Neural progenitor cell (in vitro differentiated cells): ENCODE measurements at regions not wholly inside any gene's neighbourhood (a gene's known extent, or its start where the extent isn't known, plus 50 kb on each side); places are given as distances from the start of the nearest gene placed in this dataset.

Source experiments
- DNase-seq: peaks from one replicate; pipeline ENCODE4 v3.0.0-alpha.2; 2016; ENCODE audit warnings: low spot score
- H2AFZ ChIP-seq: fragments of 200-600 bp; sonication (generic); replicated peaks from 2 replicates; pipeline ENCODE4 v1.6.1; 2016; ENCODE audit warnings: antibody characterized with exemption
- H3F3A ChIP-seq: fragments of 200-600 bp; sonication (generic); 2 replicates; pipeline ENCODE4 v1.6.1; 2016; ENCODE audit warnings: antibody characterized with exemption, low read depth
- H3K27ac ChIP-seq: fragments of 200-600 bp; sonication (generic); 2 replicates; pipeline ENCODE4 v1.5.1; 2016; ENCODE audit warnings: mild to moderate bottlenecking
- H3K27me3 ChIP-seq: fragments of 200-600 bp; sonication (generic); 2 replicates; pipeline ENCODE4 v1.6.1; 2016; ENCODE audit warnings: mild to moderate bottlenecking, moderate library complexity
- H3K36me3 ChIP-seq: fragments of 200-600 bp; sonication (generic); 2 replicates; pipeline ENCODE4 v1.5.1; 2016
- H3K4me1 ChIP-seq: fragments of 200-600 bp; sonication (generic); 2 replicates; pipeline ENCODE4 v1.6.1; 2016; ENCODE audit warnings: mixed run types
- H3K4me2 ChIP-seq: fragments of 200-600 bp; sonication (generic); 2 replicates; pipeline ENCODE4 v1.6.1; 2016
- H3K4me3 ChIP-seq: fragments of 200-600 bp; sonication (generic); 2 replicates; pipeline ENCODE4 v1.5.1; 2016
- H3K79me2 ChIP-seq: fragments of 200-600 bp; sonication (generic); 2 replicates; pipeline ENCODE4 v1.6.1; 2016; ENCODE audit warnings: low read depth
- H3K9ac ChIP-seq: fragments of 200-600 bp; sonication (generic); 2 replicates; pipeline ENCODE4 v1.6.1; 2016
- H3K9me3 ChIP-seq: fragments of 200-600 bp; sonication (generic); 2 replicates; pipeline ENCODE4 v1.5.1; 2016; ENCODE audit warnings: low read depth
- H4K20me1 ChIP-seq: fragments of 200-600 bp; sonication (generic); 2 replicates; pipeline ENCODE4 v1.6.1; 2016; ENCODE audit warnings: low read depth
- H3K27ac Mint-ChIP-seq: 3 replicates; pipeline ENCODE4 v1.8.0; 2021; ENCODE audit warnings: mixed read lengths
- H3K27me3 Mint-ChIP-seq: 2 replicates; pipeline ENCODE4 v1.8.0; 2022; ENCODE audit warnings: low read depth, mild to moderate bottlenecking, inconsistent platforms, moderate library complexity, mixed read lengths; ENCODE audit not compliant: insufficient read depth
- H3K36me3 Mint-ChIP-seq: 3 replicates; pipeline ENCODE4 v1.8.0; 2021; ENCODE audit warnings: mixed read lengths
- H3K4me1 Mint-ChIP-seq: 3 replicates; pipeline ENCODE4 v1.8.0; 2021; ENCODE audit warnings: mixed read lengths
- H3K4me3 Mint-ChIP-seq: 3 replicates; pipeline ENCODE4 v1.8.0; 2021; ENCODE audit warnings: mild to moderate bottlenecking, moderate library complexity, mixed read lengths
- H3K9me3 Mint-ChIP-seq: 3 replicates; pipeline ENCODE4 v1.8.0; 2020; ENCODE audit warnings: mixed read lengths
- EZH2 ChIP-seq: fragments of 200-600 bp; sonication (generic); IDR thresholded peaks from 2 replicates; pipeline ENCODE4 v1.6.1; 2017; ENCODE audit warnings: antibody characterized with exemption, mild to moderate bottlenecking, moderate library complexity
- EZH2phosphoT487 ChIP-seq: fragments of 200-600 bp; sonication (generic); IDR thresholded peaks from 2 replicates; pipeline ENCODE4 v1.6.1; 2017; ENCODE audit warnings: antibody characterized with exemption
- TF ChIP-seq, protein P1 (sequence below): fragments of 200-600 bp; sonication (generic); IDR thresholded peaks from 2 replicates; pipeline ENCODE4 v1.5.1; 2017; ENCODE audit warnings: antibody characterized with exemption, mild to moderate bottlenecking

DNA sequence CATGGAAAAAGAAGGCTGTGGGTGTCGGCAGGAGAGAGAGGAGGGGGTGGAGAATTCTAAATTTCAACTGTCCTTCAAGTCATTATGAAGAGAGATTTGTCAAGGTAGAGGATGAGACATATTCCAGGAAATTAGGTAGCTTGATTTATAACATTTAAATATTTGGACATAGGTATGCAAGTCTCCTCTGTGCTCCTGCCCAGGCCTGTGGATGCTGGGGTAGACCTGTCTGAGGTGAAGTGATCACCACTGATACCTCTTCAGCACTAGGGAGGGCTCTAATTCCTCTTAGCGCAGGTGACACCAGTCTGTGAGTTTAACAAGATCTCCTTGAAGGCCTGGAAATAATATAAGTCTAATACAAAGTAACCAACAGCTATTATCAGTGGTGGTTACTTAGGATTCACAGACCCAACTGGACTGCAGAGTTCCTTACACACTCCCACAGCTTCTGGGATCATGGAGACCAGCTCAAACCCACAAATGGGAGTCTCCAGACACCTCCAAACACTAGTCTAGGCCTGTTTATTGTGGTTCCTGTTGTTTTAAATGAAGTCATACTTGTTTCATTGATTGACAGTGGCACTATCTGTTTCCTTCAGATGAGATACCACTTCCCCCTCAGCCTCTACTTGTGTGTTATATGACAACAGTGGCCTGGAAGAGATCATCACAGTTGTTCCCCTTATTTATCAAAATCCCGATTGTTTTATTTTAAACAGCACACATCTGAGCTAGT, 104.1 kb upstream of the ITPRID2 start:
- no peak overlapping the region for H3K27ac ChIP-seq
- TF ChIP-seq, protein P1, sequence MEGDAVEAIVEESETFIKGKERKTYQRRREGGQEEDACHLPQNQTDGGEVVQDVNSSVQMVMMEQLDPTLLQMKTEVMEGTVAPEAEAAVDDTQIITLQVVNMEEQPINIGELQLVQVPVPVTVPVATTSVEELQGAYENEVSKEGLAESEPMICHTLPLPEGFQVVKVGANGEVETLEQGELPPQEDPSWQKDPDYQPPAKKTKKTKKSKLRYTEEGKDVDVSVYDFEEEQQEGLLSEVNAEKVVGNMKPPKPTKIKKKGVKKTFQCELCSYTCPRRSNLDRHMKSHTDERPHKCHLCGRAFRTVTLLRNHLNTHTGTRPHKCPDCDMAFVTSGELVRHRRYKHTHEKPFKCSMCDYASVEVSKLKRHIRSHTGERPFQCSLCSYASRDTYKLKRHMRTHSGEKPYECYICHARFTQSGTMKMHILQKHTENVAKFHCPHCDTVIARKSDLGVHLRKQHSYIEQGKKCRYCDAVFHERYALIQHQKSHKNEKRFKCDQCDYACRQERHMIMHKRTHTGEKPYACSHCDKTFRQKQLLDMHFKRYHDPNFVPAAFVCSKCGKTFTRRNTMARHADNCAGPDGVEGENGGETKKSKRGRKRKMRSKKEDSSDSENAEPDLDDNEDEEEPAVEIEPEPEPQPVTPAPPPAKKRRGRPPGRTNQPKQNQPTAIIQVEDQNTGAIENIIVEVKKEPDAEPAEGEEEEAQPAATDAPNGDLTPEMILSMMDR, result no peak
- no peak for TF ChIP-seq EZH2phosphoT487
- no peak for TF ChIP-seq EZH2
- no peak overlapping the region for H3K9ac ChIP-seq
- H3K36me3 Mint-ChIP-seq, result no peaks in the 10 kb centered on the region
- H3K9me3 Mint-ChIP-seq, result peaks cover 2% of the 10 kb centered on the region
- no peaks in the 10 kb centered on the region for H4K20me1 ChIP-seq
- no peaks in the 10 kb centered on the region for H3K4me1 ChIP-seq
- no peak overlapping the region for H3K4me3 ChIP-seq
- H3K27me3 ChIP-seq, result no peaks in the 10 kb centered on the region
- H3K79me2 ChIP-seq, result no peaks in the 10 kb centered on the region
- no peaks in the 10 kb centered on the region for H3K27me3 Mint-ChIP-seq
- no peak overlapping the region for H3K4me2 ChIP-seq
- H3F3A ChIP-seq, result no peaks in the 10 kb centered on the region
- no peak for DNase-seq
- H3K9me3 ChIP-seq, result no peaks in the 10 kb centered on the region
- no peak overlapping the region for H3K4me3 Mint-ChIP-seq
- H3K4me1 Mint-ChIP-seq, result peaks cover 42% of the 10 kb centered on the region
- peak overlapping the region; percentile 10 for H3K27ac Mint-ChIP-seq
- no peak overlapping the region for H2AFZ ChIP-seq
- no peaks in the 10 kb centered on the region for H3K36me3 ChIP-seq

DNA sequence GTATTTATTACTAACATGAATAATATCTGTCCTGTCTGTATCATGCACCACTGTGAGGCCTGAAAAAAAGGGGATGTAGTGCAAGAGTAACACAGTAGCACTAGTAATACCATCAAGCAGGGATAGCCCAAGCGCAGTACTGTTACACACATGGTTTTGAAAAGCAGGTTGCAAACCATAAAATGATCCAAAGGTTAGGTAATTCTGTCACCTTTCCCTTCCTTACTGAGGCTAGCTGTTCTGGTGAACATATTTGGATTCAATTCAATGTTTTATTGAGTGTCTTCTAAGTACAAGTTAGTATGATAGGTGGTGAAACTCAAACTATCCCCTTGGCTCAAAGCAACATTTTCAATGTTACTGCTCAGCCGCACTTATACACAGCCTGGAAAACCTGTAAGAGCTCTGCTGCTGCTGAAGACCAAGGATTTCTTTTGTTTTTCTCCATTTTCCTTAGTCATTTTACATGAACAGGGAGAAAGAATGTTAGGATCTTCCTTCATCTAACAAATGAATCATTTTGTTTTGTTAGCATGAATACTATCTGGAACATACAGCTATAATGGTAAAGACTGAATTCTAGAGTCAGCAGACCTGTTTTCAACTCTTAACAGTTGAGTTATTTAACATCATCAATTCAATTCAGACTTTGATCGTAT, 102.5 kb upstream of the ITPRID2 start:
- peaks cover 26% of the 10 kb centered on the region for H3K4me1 Mint-ChIP-seq
- TF ChIP-seq EZH2 (no peak), EZH2phosphoT487 (no peak)
- TF ChIP-seq, protein P1, result no peak
- no peak overlapping the region for H3K4me2 ChIP-seq
- H3K4me3 ChIP-seq, result no peak overlapping the region
- H3K4me3 Mint-ChIP-seq, result no peak overlapping the region
- no peaks in the 10 kb centered on the region for H3K79me2 ChIP-seq
- no peaks in the 10 kb centered on the region for H3K9me3 ChIP-seq
- peaks cover 8% of the 10 kb centered on the region for H3K9me3 Mint-ChIP-seq
- no peaks in the 10 kb centered on the region for H3K4me1 ChIP-seq
- no peak overlapping the region for H3K27ac ChIP-seq
- peaks cover 2% of the 10 kb centered on the region for H3K27me3 Mint-ChIP-seq
- H3K36me3 Mint-ChIP-seq, result no peaks in the 10 kb centered on the region
- H3K27ac Mint-ChIP-seq, result no peak overlapping the region
- no peak for DNase-seq
- no peaks in the 10 kb centered on the region for H3K36me3 ChIP-seq
- H3F3A ChIP-seq, result no peaks in the 10 kb centered on the region
- no peak overlapping the region for H2AFZ ChIP-seq
- H3K27me3 ChIP-seq, result no peaks in the 10 kb centered on the region
- no peaks in the 10 kb centered on the region for H4K20me1 ChIP-seq
- no peak overlapping the region for H3K9ac ChIP-seq

DNA sequence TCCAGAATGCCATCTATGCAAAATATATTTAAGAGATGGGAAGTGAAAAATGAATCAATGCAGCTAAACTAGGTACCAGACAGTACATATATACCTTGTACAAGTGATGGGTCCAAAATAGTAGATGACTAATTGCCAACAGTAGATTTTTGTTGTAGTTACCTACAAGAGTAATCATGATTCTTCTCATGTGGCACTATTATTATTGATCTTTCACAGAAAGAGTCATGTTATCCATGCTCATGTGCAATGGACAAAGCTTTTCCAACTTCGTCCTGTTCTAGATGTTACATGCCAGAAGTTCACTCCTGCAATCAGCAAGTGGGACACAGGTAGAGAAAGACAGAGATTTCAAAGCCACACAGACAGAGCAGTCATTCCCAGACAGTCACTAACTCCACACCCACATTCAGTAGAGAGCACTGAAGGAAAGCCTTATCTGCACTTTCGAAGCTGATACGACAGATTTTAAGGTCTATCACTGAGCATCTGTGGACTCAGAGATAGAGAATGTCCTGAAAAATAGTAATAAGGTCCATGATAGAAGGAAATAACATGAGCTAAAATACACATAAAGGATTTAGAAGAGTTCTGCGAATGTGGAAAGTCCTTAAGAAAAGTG, 101.6 kb upstream of the ITPRID2 start:
- no peak for TF ChIP-seq EZH2phosphoT487
- TF ChIP-seq, protein P1, result no peak
- Histone ChIP-seq H3K27ac (no peak overlapping the region), H3K27me3 (no peaks in the 10 kb centered on the region), H3K36me3 (no peaks in the 10 kb centered on the region), H3K79me2 (no peaks in the 10 kb centered on the region), H2AFZ (no peak overlapping the region), H3K4me3 (no peak overlapping the region), H3K4me2 (no peak overlapping the region), H3K9ac (no peak overlapping the region), H3F3A (no peaks in the 10 kb centered on the region), H3K4me1 (no peaks in the 10 kb centered on the region), H4K20me1 (no peaks in the 10 kb centered on the region), H3K9me3 (no peaks in the 10 kb centered on the region)
- Mint-ChIP-seq H3K4me1 (peaks cover 17% of the 10 kb centered on the region), H3K27ac (no peak overlapping the region), H3K27me3 (peaks cover 2% of the 10 kb centered on the region), H3K9me3 (peaks cover 8% of the 10 kb centered on the region), H3K36me3 (no peaks in the 10 kb centered on the region), H3K4me3 (no peak overlapping the region)
- no peak for DNase-seq
